NCI-H1105 treated with DMSO at 0.1 percent for 48 hours (cell line): ENCODE measurements at regions not wholly inside any gene's neighbourhood (a gene's known extent, or its start where the extent isn't known, plus 50 kb on each side); places are given as distances from the start of the nearest gene placed in this dataset.
"Not testable (repeated sequence)": the region's sequence is repeated elsewhere in the genome, so short reads cannot be mapped to it uniquely, and the experiment has no call there.

Experiments used
- DNase-seq: peaks from one replicate; lab custom pipeline; 2025; lab: John Stamatoyannopoulos, UW

DNA sequence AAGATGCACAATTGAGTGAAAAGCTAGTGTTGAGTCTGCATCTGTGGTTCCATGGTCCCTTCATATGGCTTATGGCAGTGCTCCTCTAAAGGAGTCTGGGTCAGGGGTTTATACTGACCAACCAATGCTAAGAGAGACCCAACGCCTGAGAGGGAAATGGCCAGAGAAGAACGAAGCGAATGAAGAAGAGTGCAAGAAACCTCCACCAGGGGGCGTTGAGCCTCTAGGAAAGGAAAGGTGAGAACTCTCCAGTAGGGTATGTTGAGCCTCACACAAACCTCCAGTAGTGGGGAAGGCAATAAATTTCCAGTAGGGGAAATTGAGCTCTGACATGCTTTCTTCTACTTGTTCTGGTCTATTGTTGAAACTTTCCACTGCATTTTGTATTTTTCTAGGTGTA is 470.6 kb downstream of the PRDM9 start:
- no peak for DNase-seq

- DNase-seq = no peak
Measured at GRCh38 chr5:23991406-23991805, 484.0 kb downstream of the PRDM9 start.

DNA sequence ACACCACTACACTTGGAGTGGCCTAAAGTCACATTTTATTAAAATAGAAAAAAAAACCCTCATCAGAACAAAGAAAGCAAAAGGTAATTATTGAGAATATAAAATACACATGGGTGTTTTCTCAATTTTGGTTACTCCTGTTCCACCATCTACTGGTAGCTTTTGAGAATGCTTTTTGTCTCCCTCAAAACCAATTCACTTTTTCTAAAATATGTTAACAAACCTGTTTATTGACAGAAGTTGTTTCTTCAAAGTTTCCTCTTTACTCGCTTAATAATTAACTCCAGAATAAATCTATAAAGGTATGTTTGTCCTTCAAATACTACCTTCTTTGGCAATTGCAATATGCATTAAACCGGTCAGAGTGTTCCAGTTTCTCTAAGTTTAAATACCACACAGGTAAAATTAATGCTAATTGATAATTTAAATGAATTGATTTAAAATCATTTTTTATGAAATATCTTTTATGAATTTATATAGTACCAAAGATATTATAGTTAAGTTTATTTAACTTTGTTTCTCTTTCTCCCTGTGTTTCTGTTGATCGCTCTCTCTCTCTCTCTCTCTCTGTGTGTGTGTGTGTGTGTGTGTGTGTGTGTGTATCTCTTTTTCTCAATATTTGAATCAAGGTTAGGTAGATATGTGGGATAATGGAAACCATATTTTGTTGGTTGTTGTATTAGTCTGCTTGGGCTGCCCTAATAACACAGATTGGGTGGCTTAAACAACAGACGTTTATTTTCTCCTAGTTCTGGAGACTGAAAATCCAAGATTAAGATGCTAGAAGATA is 487.4 kb downstream of the PRDM9 start:
- peak; percentile 24 for DNase-seq

GRCh38 chr5:23996525-23996924 is 489.1 kb downstream of the PRDM9 start:
- no peak for DNase-seq

- DNase-seq = no peak
Measured at GRCh38 chr5:24005384-24005783, 498.0 kb downstream of the PRDM9 start.

DNA sequence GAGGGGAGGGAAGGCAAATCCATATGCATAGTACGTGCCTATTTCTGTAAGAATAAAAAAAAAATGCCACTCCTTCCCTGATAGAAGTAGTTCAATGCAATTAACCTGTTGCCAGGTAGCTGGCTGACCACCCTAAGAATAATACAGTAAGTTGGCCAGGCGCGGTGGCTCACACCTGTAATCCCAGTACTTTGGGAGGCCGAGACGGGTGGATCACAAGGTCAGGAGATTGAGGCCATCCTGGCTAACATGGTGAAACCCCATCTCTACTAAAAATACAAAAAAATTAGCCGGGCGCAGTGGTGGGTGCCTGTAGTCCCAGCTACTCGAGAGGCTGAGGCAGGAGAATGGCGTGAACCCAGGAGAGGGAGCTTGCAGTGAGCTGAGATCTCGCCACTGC is 510.3 kb downstream of the PRDM9 start:
- not testable (repeated sequence) for DNase-seq

DNA sequence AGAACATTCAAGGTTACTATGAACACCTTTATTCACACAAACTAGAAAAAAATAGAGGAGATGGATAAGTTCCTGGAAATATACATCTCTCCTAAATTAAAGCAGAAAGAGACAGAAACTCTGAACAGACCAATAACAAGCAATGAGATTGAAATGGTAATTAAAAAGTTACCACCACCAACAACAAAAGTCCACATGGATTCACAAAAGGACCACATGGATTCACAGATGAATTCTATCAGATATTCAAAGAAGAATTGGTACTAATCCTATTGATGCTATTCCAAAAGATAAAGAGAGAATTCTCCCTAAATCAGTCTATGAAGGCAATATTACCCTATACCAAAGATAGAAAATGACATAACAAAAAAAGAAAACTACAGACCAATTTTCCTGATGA is 518.9 kb downstream of the PRDM9 start:
- DNase-seq = no peak

DNA sequence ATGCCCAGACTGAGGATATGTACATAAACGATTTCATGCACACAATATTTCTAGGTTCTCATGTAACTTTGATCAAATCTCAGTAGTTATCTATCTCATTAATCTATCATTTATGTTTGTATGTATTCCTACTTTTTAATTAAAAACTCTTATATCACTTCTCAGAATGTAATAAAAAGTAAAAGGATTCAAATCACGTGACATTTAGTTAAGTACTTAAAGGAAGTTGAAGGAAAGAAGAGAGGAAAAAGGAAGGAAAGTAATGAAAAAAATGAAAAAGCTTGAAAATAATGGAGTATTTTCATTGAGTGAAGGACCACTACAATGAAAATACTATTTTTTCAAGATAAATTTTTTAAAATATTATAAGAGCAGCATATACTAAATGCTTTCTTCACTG is 535.3 kb downstream of the PRDM9 start:
- DNase-seq = no peak

GRCh38 chr5:24045046-24045445 is 537.6 kb downstream of the PRDM9 start:
- no peak for DNase-seq

DNA sequence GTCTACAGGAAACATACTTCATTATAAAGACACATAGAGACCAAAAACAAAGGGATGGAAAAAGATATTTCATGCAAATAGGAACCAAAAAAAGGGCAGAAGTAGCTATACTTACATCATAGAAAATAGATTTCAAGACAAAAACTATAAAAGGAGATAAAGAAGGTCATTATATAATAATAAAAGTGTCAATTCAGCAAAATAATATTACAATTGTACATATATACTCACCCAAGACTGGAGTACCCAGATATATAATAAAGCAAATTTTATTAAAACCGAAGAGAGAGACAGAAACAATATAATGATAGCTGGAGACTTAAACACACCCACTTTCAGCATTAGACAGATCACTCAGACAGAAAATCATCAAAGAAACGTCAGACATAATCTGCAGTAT is 546.3 kb downstream of the PRDM9 start:
- no peak for DNase-seq

- DNase-seq = no peak
Measured at GRCh38 chr5:24059006-24059405, 551.6 kb downstream of the PRDM9 start.

GRCh38 chr5:24059716-24060115 is 552.3 kb downstream of the PRDM9 start:
- DNase-seq = no peak

DNA sequence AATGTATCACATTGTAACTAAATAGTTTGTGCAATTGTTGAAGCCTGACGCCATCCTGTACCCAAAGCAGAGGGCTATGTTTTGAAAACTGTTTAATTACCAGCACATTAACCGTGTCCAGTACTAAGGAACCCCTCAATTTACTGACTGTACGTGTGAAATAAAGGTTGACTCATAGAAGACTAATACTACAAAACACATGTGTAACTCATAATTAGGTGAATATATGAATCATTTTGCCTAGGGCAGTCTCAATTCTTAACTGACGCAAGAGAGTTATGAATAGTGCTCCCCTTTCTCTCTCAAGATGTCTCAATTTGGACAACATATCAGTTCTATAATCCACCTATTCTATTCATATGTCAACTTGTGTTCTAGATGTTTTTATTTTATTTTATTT is 558.4 kb downstream of the PRDM9 start:
- no peak for DNase-seq

GRCh38 chr5:24067208-24067607 is 559.8 kb downstream of the PRDM9 start:
- no peak for DNase-seq

DNA sequence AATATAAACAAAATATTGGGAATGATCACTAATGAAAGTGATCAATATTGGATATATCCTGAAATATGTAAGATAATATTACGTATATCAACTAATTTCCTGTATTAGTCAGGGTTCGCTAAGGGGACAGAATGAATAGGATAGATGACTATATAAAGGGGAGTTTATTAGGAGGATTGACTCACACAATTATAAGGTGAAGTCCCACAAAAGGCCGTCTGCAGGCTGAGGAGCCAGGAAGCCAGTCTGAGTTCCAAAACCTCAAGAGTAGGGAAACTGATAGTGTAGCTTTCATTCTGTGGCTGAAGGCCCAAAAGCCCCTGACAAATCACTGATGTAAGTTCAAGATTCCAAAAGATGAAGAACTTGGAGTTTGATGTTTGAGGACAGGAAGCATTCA is 561.1 kb downstream of the PRDM9 start:
- no peak for DNase-seq

GRCh38 chr5:24073107-24073506 is 565.7 kb downstream of the PRDM9 start:
- no peak for DNase-seq

GRCh38 chr5:24080046-24080445 is 564.7 kb downstream of the CDH10 start:
- DNase-seq = peak; percentile 8

DNA sequence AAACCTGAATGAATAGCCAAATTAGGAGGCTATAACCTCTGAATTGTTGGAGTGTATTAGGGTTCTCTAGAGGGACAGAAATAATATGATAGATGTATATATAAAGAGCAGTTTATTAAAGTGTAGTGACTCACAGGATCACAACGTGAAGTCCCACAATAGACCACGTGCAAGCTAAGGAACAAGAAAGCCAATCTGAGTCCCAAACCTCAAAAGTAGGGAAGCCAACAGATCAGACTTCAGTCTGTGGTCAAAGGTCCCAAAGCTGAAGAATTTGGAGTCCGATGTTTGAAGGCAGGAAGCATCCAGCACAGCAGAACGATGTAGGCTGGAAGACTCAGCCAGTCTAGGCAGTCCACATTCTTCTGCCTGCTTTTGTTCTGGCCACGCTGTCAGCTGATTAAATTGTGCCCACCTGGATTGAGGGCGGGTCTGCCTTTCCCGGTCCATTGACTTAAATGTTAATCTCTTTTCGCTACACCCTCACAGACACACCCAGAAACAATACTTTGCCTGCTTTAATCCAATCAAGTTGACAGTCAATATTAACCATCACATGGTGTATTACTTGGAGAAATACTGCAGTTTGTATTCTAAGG is 550.6 kb downstream of the CDH10 start:
- no peak for DNase-seq

GRCh38 chr5:24102010-24102409 is 542.8 kb downstream of the CDH10 start:
- DNase-seq = no peak

GRCh38 chr5:24103451-24104023 is 541.2 kb downstream of the CDH10 start:
- no peak for DNase-seq

DNA sequence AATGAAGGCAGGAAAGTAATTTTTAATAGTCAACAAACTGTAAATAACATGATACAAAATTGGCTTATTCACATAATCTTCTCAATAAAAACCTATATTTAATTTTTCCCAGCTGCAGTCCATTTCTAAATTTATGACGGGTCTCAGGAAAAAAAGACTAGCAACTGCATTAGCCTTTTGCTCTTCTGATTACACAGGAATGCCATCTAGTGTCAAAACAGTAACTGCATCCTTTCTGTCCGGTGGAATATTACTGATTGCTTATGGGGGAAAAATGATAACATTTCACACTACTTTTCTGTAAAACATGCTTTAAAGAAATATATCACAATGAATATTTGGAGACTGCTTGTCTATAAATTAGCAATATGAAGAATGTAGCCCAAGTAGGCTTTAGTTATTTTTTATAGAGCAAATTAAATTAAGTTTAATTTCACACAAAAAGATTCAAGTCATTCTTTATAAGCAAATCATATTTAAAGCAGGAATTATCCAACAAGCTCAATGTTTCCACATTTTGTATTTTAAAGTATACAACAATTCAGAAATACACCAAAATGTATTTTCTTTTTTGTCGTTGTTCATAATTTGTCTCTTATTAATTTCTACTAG is 534.7 kb downstream of the CDH10 start:
- DNase-seq = peak; percentile 75

GRCh38 chr5:24112420-24112819 is 532.4 kb downstream of the CDH10 start:
- no peak for DNase-seq

DNA sequence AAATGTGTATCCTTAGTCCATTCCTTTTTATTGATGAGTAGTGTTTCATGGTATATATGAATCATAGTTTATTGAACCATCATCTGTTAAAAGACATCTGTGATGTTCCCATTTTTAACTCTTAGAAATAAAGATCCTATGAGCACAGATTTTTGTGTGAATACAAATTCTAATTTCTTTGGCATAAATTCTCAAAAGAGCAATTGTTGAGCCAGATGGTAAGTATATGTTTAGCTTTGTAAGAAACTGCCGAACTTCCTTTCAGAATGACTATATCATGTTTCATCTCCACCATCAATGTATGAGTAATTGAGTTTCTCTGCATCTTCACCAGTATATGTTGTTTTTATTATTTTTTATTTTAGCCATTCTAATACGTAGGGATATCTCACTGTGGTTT is 526.4 kb downstream of the CDH10 start:
- no peak for DNase-seq
